D721Med (cell line): ENCODE measurements at regions not wholly inside any gene's neighbourhood (a gene's known extent, or its start where the extent isn't known, plus 50 kb on each side); places are given as distances from the start of the nearest gene placed in this dataset.

ENCODE experiments used
- DNase-seq: peaks from one replicate; pipeline ENCODE4 v3.0.0; 2011; ENCODE audit warnings: low spot score; ENCODE audit not compliant: insufficient read length
- FAIRE-seq: peaks from 2 replicates; lab custom pipeline; 2011; peaks lifted over from hg19 to GRCh38; lab: Jason Lieb, UNC
- TF ChIP-seq, protein P1 (sequence below): IDR thresholded peaks from 2 replicates; pipeline ENCODE4 v1.5.1; 2012; ENCODE audit warnings: mild to moderate bottlenecking, control low read depth; ENCODE audit not compliant: insufficient read depth; ENCODE audit errors: missing control alignments

DNA sequence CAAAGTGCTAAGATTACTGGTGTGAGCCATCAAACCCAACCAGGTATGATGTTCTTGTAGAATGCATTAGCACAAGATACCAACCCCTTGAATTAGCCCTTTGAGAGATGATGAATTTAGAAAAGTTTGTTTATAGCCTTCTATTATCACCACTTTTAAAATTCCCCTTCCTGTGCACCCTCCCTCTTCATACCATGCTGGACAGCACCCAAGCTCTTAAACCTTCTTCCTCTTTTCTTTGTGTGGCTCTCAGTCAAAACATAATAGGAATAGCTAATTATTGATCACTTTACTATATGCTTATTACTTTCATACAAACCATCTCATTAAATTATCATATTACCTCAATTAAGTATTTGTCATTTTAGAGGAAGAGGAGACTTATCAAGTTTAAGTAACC is 87.6 kb upstream of the TMED7 start:
- DNase-seq (no peak), FAIRE-seq (no peak)
- TF ChIP-seq, protein P1, sequence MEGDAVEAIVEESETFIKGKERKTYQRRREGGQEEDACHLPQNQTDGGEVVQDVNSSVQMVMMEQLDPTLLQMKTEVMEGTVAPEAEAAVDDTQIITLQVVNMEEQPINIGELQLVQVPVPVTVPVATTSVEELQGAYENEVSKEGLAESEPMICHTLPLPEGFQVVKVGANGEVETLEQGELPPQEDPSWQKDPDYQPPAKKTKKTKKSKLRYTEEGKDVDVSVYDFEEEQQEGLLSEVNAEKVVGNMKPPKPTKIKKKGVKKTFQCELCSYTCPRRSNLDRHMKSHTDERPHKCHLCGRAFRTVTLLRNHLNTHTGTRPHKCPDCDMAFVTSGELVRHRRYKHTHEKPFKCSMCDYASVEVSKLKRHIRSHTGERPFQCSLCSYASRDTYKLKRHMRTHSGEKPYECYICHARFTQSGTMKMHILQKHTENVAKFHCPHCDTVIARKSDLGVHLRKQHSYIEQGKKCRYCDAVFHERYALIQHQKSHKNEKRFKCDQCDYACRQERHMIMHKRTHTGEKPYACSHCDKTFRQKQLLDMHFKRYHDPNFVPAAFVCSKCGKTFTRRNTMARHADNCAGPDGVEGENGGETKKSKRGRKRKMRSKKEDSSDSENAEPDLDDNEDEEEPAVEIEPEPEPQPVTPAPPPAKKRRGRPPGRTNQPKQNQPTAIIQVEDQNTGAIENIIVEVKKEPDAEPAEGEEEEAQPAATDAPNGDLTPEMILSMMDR = no peak

DNA sequence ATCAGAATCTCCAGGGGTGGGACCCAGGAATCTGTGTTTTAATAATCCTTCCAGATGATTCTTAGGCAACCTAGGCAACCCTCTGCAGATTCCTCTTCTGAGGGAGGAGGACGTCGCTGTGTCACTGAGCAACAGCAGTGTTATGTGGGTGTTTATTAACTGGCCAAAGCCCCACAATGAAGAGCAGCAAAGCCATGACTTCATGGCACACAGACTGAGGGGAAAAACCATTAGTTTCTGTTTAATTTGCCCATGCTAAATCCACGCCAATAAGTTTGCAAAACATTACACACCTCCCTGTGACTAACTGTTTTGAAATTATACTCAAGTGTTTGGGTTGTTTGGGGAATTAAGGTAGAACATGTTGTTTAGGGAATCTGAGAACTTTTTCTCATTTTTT is 83.7 kb upstream of the TMED7 start:
- FAIRE-seq = no peak
- no peak for DNase-seq
- TF ChIP-seq, protein P1 = no peak

DNA sequence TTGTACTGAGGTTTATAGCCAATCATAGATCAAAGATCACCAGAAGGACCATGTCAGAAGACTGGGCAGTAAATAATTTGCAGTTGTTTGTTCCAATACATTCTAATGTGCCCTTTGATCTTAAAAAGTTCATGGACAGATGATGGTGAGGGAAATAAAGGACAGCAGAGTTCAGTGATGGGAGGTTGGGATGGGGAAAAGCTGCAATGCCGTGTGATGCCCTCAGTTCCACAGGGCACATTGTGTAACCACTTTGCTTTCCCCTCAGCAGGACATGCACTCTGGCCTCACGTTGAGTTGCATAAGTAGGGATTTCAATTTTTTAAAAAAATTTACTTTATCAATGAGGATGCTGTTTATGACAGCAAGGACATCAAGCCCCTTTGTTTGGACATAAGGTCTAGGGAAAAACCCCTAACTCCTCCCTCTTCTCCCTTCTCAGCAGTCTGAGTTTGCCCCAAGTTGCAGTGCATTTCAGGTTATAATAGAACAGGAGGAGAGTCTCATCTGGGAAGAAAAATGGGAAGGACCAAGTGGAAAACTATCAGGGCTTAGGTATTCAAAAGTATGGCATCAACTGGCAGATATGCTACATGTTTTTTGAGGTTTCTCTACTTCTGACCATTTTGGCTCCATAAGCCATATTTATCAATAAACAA is 83.1 kb upstream of the TMED7 start:
- FAIRE-seq = no peak
- no peak for DNase-seq
- TF ChIP-seq, protein P1 = no peak

DNA sequence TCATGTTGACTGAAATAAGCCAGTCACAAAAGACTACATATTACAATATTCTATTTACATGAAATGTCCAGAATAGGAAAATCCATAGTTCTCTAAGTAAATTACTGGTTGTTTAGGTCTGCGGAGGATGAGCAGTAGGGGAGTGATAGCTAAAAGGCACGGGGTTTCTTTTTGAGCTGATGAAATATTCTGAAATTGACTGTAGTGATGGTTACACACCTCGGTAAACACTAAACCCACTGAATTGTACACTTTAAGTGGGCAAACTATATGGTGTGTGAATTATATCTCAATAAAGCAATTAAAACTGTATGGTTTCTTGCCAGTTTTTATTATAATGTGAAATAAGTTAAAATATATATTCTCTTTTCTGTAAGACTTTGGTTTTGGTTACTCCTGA is 77.7 kb upstream of the TMED7 start:
- no peak for FAIRE-seq
- TF ChIP-seq, protein P1 = no peak

GRCh38 chr5:115702025-115702424 is 76.2 kb upstream of the TMED7 start:
- TF ChIP-seq, protein P1 = no peak
- FAIRE-seq (peak; percentile 87), DNase-seq (peak; percentile 15)

More for the DNA sequence above, 77.7 kb upstream of the TMED7 start:
- no peak for DNase-seq

DNA sequence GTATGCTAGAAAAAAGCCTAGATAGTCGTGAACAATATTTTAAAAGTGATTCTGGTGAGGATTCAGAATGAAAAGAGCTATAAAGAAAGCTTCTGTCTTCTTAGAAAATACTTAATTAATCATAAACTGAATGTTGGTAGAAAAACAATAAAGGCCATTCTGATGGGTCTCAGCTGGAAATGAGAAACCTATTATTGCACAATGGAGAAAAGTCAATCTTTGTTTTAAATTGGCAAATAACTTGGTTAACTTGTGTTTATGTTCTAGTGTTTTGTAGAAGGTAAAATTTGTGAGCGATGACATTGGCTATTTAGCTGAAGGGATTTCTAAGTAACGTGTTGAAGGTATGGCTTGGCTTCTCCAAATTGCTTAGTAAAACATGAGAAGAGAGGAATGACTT is 74.1 kb upstream of the TMED7 start:
- DNase-seq (no peak), FAIRE-seq (no peak)
- TF ChIP-seq, protein P1 = no peak

- no peak for DNase-seq
- TF ChIP-seq, protein P1 = no peak
- no peak for FAIRE-seq
These were observed 70.4 kb upstream of the TMED7 start for GRCh38 chr5:115696141-115696650.
